ENCODE measurements at regions not wholly inside any gene's neighbourhood (a gene's known extent, or its start where the extent isn't known, plus 50 kb on each side); places are given as distances from the start of the nearest gene placed in this dataset.

DNA sequence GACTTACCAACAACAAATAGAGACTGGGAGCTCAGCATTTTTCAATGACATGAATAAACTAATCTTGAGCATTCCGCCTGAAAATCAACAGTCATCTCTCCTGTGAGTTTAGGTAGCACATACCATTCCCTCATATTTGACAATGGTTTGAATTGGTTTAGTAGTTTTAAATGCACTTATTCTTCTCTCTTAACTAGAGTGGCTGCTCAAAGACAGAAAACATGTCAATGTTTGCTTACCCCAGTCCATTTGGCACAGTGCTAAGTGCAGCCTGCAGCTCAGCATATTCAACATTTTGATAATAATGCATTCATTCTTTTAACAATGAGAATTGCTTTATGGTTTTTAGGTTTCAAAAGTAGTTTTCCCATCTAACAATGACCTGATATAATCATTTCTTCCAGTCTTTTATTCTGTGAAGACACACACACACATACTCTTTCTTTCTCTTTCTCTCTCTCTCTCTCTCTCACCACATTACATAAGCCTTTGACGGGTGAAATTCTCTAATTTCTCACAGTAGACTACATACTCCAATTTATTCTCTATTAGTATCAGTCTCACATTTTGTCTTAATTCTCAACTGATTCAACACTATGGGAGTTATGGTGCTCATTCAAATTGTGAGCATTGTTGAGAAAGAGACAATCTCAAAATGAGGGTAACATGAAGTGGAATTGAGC is 432.3 kb downstream of the LRRIQ3 start:
- no CpG with 5 or more reads among the region's 2 CpGs for WGBS (ENCODE audit: insufficient coverage)
- Histone ChIP-seq H3K27ac (ENCODE audit: low read depth, low read length) (no peak overlapping the region), H3K36me3 (ENCODE audit: control insufficient read depth, insufficient read depth, low read length) (no peaks in the 10 kb centered on the region), H3K4me1 (ENCODE audit: control insufficient read depth, insufficient read depth, low read length) (no peaks in the 10 kb centered on the region), H3K27me3 (ENCODE audit: control insufficient read depth, insufficient read depth, low read length) (no peaks in the 10 kb centered on the region), H3K4me3 (ENCODE audit: low read depth, low read length) (no peak overlapping the region), H3K9me3 (ENCODE audit: control insufficient read depth, insufficient read depth, low read length) (no peaks in the 10 kb centered on the region)
- no peak for DNase-seq (ENCODE audit: low read depth in 4 of 6, low spot score in 6 of 6)

DNA sequence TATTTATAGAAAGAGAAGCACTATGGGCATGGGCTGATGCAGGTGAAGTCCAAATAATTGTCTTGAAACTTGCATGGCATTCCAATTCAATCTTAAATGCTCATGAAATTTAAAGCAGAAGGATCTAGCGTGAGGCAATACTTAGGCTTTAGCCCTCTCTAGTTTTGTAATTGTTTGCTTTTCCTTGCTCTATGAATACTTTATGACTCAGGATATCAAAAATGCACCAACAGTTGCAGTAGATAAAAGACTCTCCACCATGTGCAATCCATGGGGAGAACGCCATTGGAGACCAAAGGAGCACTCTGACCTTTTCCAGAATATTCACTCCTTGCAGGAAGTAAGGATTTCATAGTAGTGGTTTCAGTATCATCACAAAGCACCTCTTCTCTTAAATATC is 436.4 kb downstream of the LRRIQ3 start:
- no peaks in the 10 kb centered on the region for H3K4me1 ChIP-seq (ENCODE audit: control insufficient read depth, insufficient read depth, low read length)
- WGBS (ENCODE audit: insufficient coverage) = no CpG with 5 or more reads among the region's 2 CpGs
- no peaks in the 10 kb centered on the region for H3K36me3 ChIP-seq (ENCODE audit: control insufficient read depth, insufficient read depth, low read length)
- no peaks in the 10 kb centered on the region for H3K9me3 ChIP-seq (ENCODE audit: control insufficient read depth, insufficient read depth, low read length)
- no peak for DNase-seq (ENCODE audit: low read depth in 4 of 6, low spot score in 6 of 6)
- no peak overlapping the region for H3K27ac ChIP-seq (ENCODE audit: low read depth, low read length)
- no peak overlapping the region for H3K4me3 ChIP-seq (ENCODE audit: low read depth, low read length)
- H3K27me3 ChIP-seq (ENCODE audit: control insufficient read depth, insufficient read depth, low read length) = no peaks in the 10 kb centered on the region

DNA sequence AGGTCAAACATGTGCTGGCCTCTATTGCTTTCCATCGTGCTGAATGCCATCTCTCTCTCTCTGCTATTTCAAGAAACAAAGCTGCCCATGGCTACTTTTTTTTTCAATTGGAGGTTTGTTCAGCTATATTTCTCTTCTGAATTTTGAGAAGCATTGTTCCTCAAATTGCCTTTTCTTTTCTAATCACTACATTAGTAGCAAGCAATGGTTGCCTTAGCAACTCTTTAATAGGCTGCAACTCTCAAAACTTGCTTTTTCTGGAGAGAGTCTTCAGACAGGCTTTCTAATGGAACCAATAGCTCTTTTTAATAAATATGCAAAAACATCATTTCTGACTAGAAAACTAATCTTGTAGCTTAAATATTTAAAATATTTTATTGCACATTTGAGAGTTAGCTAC is 439.0 kb downstream of the LRRIQ3 start:
- DNase-seq (ENCODE audit: low read depth in 4 of 6, low spot score in 6 of 6) = peak in 2 of 6 donors; percentile 4 to 64
- WGBS (ENCODE audit: insufficient coverage) = 33% methylated on average over 1 of the region's 1 CpG
- no peaks in the 10 kb centered on the region for H3K36me3 ChIP-seq (ENCODE audit: control insufficient read depth, insufficient read depth, low read length)

DNA sequence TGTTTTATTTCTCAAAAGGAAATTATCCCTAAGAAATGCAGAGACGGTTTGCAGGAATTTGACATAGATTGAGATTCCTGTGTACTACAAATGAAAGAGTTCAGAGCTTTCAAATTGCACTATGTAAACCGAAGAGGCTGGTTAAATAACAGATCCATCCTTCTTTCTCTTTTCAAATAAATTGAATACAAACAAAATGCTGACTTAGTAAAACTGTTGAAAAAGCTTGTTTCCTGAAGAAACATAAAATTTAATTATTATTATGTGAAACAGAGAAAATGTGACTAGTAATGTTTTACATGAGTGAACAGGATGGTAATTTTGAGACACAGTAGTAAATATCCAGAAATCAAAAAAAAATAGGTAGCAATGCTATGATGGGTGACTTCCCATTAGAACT is 441.2 kb downstream of the LRRIQ3 start:
- H3K36me3 ChIP-seq (ENCODE audit: control insufficient read depth, insufficient read depth, low read length) = no peaks in the 10 kb centered on the region
- no peaks in the 10 kb centered on the region for H3K9me3 ChIP-seq (ENCODE audit: control insufficient read depth, insufficient read depth, low read length)
- no peaks in the 10 kb centered on the region for H3K4me1 ChIP-seq (ENCODE audit: control insufficient read depth, insufficient read depth, low read length)
- DNase-seq (ENCODE audit: low read depth in 4 of 6, low spot score in 6 of 6) = peak in 1 of 6 donors; percentile 2
- no peak overlapping the region for H3K27ac ChIP-seq (ENCODE audit: low read depth, low read length)
- WGBS (ENCODE audit: insufficient coverage) = no CpG with 5 or more reads among the region's 2 CpGs
- no peaks in the 10 kb centered on the region for H3K27me3 ChIP-seq (ENCODE audit: control insufficient read depth, insufficient read depth, low read length)
- no peak overlapping the region for H3K4me3 ChIP-seq (ENCODE audit: low read depth, low read length)

More for the DNA sequence above, 439.0 kb downstream of the LRRIQ3 start:
- Histone ChIP-seq H3K4me3 (ENCODE audit: low read depth, low read length) (no peak overlapping the region), H3K9me3 (ENCODE audit: control insufficient read depth, insufficient read depth, low read length) (no peaks in the 10 kb centered on the region), H3K27me3 (ENCODE audit: control insufficient read depth, insufficient read depth, low read length) (no peaks in the 10 kb centered on the region), H3K4me1 (ENCODE audit: control insufficient read depth, insufficient read depth, low read length) (no peaks in the 10 kb centered on the region), H3K27ac (ENCODE audit: low read depth, low read length) (no peak overlapping the region)

DNA sequence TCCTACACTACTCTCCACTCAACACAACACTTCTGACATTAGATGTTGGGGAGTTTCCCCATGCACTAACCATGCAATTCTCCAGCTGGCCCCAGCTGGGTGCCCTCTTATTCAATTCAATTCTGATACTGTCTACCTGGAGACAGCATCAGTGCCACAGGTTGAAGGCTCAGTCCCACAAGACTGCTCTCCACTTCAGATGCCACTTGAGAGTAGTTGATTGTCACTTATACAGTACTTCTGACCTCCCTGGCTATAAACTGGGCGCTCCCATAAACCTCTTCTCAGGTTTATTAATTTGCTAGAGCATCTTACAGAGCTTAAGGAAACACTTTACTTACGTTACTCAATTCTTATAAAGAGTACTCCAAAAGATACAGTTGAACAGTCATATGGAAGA is 442.3 kb downstream of the LRRIQ3 start:
- WGBS (ENCODE audit: insufficient coverage) = no CpG with 5 or more reads among the region's 2 CpGs
- Histone ChIP-seq H3K4me3 (ENCODE audit: low read depth, low read length) (no peak overlapping the region), H3K27me3 (ENCODE audit: control insufficient read depth, insufficient read depth, low read length) (no peaks in the 10 kb centered on the region), H3K36me3 (ENCODE audit: control insufficient read depth, insufficient read depth, low read length) (no peaks in the 10 kb centered on the region), H3K27ac (ENCODE audit: low read depth, low read length) (no peak overlapping the region), H3K9me3 (ENCODE audit: control insufficient read depth, insufficient read depth, low read length) (no peaks in the 10 kb centered on the region), H3K4me1 (ENCODE audit: control insufficient read depth, insufficient read depth, low read length) (no peaks in the 10 kb centered on the region)
- no peak for DNase-seq (ENCODE audit: low read depth in 4 of 6, low spot score in 6 of 6)

DNA sequence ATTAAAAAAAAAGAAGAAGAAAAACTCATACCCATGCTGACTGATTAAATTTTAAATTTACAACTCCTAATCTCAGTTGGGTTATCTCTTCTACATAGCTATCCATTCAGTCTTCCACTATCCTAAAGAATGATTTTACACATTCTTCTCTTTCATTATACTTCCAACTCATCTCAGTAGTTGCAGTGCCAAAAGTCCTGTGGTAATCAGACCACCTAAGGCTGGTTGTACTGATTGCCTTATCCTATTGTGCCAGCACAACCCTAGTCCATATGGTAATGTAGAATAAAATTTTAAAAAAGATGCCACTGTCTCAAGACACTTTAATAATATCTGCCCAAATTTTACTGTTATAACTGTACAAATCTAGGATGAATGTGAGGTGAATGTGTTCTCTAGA is 448.0 kb downstream of the LRRIQ3 start:
- Histone ChIP-seq H3K36me3 (ENCODE audit: control insufficient read depth, insufficient read depth, low read length) (no peaks in the 10 kb centered on the region), H3K27me3 (ENCODE audit: control insufficient read depth, insufficient read depth, low read length) (no peaks in the 10 kb centered on the region), H3K27ac (ENCODE audit: low read depth, low read length) (no peak overlapping the region), H3K4me1 (ENCODE audit: control insufficient read depth, insufficient read depth, low read length) (no peaks in the 10 kb centered on the region), H3K9me3 (ENCODE audit: control insufficient read depth, insufficient read depth, low read length) (peaks cover 1% of the 10 kb centered on the region), H3K4me3 (ENCODE audit: low read depth, low read length) (no peak overlapping the region)
- DNase-seq (ENCODE audit: low read depth in 4 of 6, low spot score in 6 of 6) = no peak

DNA sequence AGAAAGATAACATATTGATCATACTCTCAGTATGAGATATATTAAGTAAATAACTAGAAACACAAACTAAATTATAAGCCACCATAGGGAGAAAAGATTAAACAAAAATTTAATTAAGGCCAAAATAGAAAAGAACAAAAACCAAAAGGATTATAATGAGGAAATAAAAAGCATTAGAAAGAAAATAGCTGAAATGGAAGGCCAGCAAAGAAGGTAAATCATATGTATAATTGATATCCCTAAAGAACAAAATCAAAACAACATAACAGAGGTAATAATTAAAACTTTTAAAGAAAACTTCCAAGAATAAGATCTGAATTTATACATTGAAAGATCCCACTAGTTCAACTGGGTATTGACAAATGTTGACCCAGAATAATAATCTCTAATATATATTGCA is 453.0 kb downstream of the LRRIQ3 start:
- no peak for DNase-seq (ENCODE audit: low read depth in 4 of 6, low spot score in 6 of 6)
- no peaks in the 10 kb centered on the region for H3K4me1 ChIP-seq (ENCODE audit: control insufficient read depth, insufficient read depth, low read length)

DNA sequence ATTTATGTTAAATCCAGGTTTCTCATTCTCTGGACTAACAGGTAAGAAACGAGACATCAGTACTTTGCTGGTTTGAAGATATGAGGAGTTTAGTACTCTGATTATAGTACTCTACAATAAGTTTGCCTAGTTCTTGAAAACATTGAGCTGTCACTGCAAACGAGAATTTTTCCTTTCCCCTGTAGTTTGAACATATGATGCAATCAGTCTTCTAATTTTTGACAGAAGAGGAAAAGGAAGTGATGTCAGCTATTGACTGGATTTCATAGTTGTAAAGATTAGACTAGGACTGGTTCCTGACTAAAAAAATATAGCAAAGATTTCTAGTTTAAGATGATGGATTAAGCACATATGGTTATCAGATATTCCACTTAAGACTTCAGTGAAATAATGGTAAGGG is 461.9 kb downstream of the LRRIQ3 start:
- Histone ChIP-seq H3K4me3 (ENCODE audit: low read depth, low read length) (no peak overlapping the region), H3K9me3 (ENCODE audit: control insufficient read depth, insufficient read depth, low read length) (no peaks in the 10 kb centered on the region), H3K4me1 (ENCODE audit: control insufficient read depth, insufficient read depth, low read length) (no peaks in the 10 kb centered on the region), H3K27ac (ENCODE audit: low read depth, low read length) (no peak overlapping the region), H3K36me3 (ENCODE audit: control insufficient read depth, insufficient read depth, low read length) (no peaks in the 10 kb centered on the region), H3K27me3 (ENCODE audit: control insufficient read depth, insufficient read depth, low read length) (no peaks in the 10 kb centered on the region)
- no peak for DNase-seq (ENCODE audit: low read depth in 4 of 6, low spot score in 6 of 6)
- WGBS (ENCODE audit: insufficient coverage) = no CpG with 5 or more reads among the region's 2 CpGs

More for the DNA sequence above, 453.0 kb downstream of the LRRIQ3 start:
- Histone ChIP-seq H3K9me3 (ENCODE audit: control insufficient read depth, insufficient read depth, low read length) (peaks cover 4% of the 10 kb centered on the region), H3K27ac (ENCODE audit: low read depth, low read length) (no peak overlapping the region), H3K27me3 (ENCODE audit: control insufficient read depth, insufficient read depth, low read length) (no peaks in the 10 kb centered on the region), H3K4me3 (ENCODE audit: low read depth, low read length) (no peak overlapping the region), H3K36me3 (ENCODE audit: control insufficient read depth, insufficient read depth, low read length) (no peaks in the 10 kb centered on the region)

DNA sequence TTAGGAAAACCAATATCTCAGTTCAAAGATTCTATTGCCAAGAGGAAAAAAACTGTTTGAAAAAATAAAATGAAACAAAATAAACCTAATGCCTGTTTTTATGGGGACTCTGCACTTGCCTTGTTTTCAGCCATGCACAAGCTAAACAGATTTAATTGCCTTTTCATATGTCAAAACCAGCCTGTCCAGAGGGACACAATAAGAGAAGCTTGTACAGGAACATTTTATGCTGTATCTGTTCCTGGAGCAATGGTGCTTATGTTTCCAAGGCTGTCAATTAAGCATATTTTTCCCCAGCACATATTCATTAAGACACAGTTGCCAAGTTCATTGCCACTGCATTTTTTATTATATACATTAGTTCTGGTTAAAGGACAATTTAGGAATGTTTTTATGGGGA is 470.9 kb downstream of the LRRIQ3 start:
- Histone ChIP-seq H3K36me3 (ENCODE audit: control insufficient read depth, insufficient read depth, low read length) (no peaks in the 10 kb centered on the region), H3K4me3 (ENCODE audit: low read depth, low read length) (no peak overlapping the region), H3K27ac (ENCODE audit: low read depth, low read length) (no peak overlapping the region), H3K9me3 (ENCODE audit: control insufficient read depth, insufficient read depth, low read length) (no peaks in the 10 kb centered on the region), H3K27me3 (ENCODE audit: control insufficient read depth, insufficient read depth, low read length) (no peaks in the 10 kb centered on the region), H3K4me1 (ENCODE audit: control insufficient read depth, insufficient read depth, low read length) (no peaks in the 10 kb centered on the region)
- peak in 3 of 6 donors; percentile 4 to 62 (median 35) for DNase-seq (ENCODE audit: low read depth in 4 of 6, low spot score in 6 of 6)

DNA sequence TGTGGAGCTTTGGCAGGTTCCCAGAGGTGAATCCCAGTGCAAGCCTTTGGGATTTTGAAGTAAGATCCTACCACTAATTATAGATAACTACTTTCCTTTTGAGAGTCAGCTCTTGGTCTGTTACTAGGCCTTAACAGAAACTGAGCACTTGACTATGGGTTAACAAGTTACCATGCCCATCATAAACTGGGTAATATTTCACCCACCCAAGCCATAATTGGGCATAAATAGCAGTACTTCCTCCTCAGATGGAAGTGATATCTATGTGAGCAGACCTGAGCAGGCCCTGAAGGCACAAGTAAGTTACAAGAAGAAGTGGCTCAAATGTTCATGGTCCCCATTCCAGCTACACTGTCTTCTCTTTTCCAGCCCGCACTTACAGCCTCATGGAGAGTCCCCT is 475.9 kb downstream of the LRRIQ3 start:
- WGBS (ENCODE audit: insufficient coverage) = 100% methylated on average over 1 of the region's 1 CpG
- no peaks in the 10 kb centered on the region for H3K27me3 ChIP-seq (ENCODE audit: control insufficient read depth, insufficient read depth, low read length)
- H3K9me3 ChIP-seq (ENCODE audit: control insufficient read depth, insufficient read depth, low read length) = no peaks in the 10 kb centered on the region
- DNase-seq (ENCODE audit: low read depth in 4 of 6, low spot score in 6 of 6) = no peak
- H3K4me1 ChIP-seq (ENCODE audit: control insufficient read depth, insufficient read depth, low read length) = no peaks in the 10 kb centered on the region
- no peak overlapping the region for H3K27ac ChIP-seq (ENCODE audit: low read depth, low read length)
- H3K4me3 ChIP-seq (ENCODE audit: low read depth, low read length) = no peak overlapping the region
- no peaks in the 10 kb centered on the region for H3K36me3 ChIP-seq (ENCODE audit: control insufficient read depth, insufficient read depth, low read length)
